Common myeloid progenitor, CD34-positive (primary cell): ENCODE measurements at regions not wholly inside any gene's neighbourhood (a gene's known extent, or its start where the extent isn't known, plus 50 kb on each side); places are given as distances from the start of the nearest gene placed in this dataset.

Source experiments
- CTCF ChIA-PET: fragments of 350-600 bp; sonication (Branson Sonifier 250); formaldehyde crosslinking; loops from one replicate; lab custom pipeline; 2021; ENCODE audit warnings: antibody characterized with exemption; lab: Charles Lee
- POLR2A ChIA-PET: fragments of 350-600 bp; sonication (Branson Sonifier 250); formaldehyde crosslinking; loops from one replicate; lab custom pipeline; 2021; ENCODE audit warnings: antibody characterized with exemption; lab: Charles Lee
- DNase-seq, 3 donors: peaks; one replicate each; pipeline versions ENCODE4 v3.0.0 to v3.0.0-alpha.2; 2013
- H3K27ac ChIP-seq, 2 experiments: 1 replicate in 1 of 2; 2 replicates in 1 of 2; pipeline ENCODE4 v1.7.0; 2013; ENCODE audit warnings: inconsistent platforms in 2 of 2, low read length in 2 of 2, mild to moderate bottlenecking in 2 of 2, low read depth in 1 of 2, moderate library complexity in 1 of 2; ENCODE audit not compliant: severe bottlenecking in 2 of 2, insufficient read depth in 1 of 2, poor library complexity in 1 of 2
- H3K27me3 ChIP-seq, 5 experiments: replicated peaks in 2 of 5; 1 replicate in 3 of 5; 2 replicates in 2 of 5; pipeline versions ENCODE4 v1.6.1 to v1.7.0; 2013; ENCODE audit warnings: low read length in 4 of 5, mild to moderate bottlenecking in 2 of 5, moderate library complexity in 2 of 5, inconsistent platforms in 1 of 5; ENCODE audit not compliant: insufficient read depth in 5 of 5, control insufficient read depth in 4 of 5
- H3K36me3 ChIP-seq, 4 experiments: 1 replicate in 2 of 4; 2 replicates in 2 of 4; pipeline versions ENCODE4 v1.6.1 to v1.7.0; 2013; ENCODE audit warnings: low read length in 3 of 4, control low read depth in 1 of 4, mild to moderate bottlenecking in 1 of 4; ENCODE audit not compliant: control insufficient read depth in 4 of 4, insufficient read depth in 4 of 4
- H3K4me1 ChIP-seq, 4 experiments: 1 replicate in 3 of 4; 2 replicates in 1 of 4; pipeline versions ENCODE4 v1.6.1 to v1.7.1; 2013; ENCODE audit warnings: low read length in 3 of 4, mild to moderate bottlenecking in 3 of 4, control low read depth in 1 of 4, inconsistent platforms in 1 of 4, moderate library complexity in 1 of 4; ENCODE audit not compliant: control insufficient read depth in 4 of 4, insufficient read depth in 4 of 4; ENCODE audit errors: control extremely low read depth in 1 of 4
- H3K4me3 ChIP-seq, 7 experiments: 1 replicate in 4 of 7; 2 replicates in 3 of 7; pipeline versions ENCODE4 v1.5.1 to v1.7.0; 2013; ENCODE audit warnings: mild to moderate bottlenecking in 7 of 7, low read length in 6 of 7, moderate library complexity in 6 of 7, inconsistent platforms in 2 of 7, low read depth in 2 of 7, control low read depth in 1 of 7; ENCODE audit not compliant: insufficient read depth in 4 of 7, control insufficient read depth in 1 of 7; ENCODE audit errors: extremely low read depth in 1 of 7
- H3K9me3 ChIP-seq, 5 experiments: 1 replicate in 4 of 5; 2 replicates in 1 of 5; pipeline versions ENCODE4 v1.6.1 to v1.7.1; 2013; ENCODE audit warnings: low read length in 4 of 5, mild to moderate bottlenecking in 2 of 5, inconsistent platforms in 1 of 5, low read depth in 1 of 5, moderate library complexity in 1 of 5; ENCODE audit not compliant: control insufficient read depth in 4 of 5, insufficient read depth in 2 of 5; ENCODE audit errors: control extremely low read depth in 1 of 5
- WGBS: methylation state at CpG from one replicate; pipeline ENCODE4 v1.1.5; 2013; ENCODE audit not compliant: insufficient coverage; 5-methylcytosine and 5-hydroxymethylcytosine counted together

DNA sequence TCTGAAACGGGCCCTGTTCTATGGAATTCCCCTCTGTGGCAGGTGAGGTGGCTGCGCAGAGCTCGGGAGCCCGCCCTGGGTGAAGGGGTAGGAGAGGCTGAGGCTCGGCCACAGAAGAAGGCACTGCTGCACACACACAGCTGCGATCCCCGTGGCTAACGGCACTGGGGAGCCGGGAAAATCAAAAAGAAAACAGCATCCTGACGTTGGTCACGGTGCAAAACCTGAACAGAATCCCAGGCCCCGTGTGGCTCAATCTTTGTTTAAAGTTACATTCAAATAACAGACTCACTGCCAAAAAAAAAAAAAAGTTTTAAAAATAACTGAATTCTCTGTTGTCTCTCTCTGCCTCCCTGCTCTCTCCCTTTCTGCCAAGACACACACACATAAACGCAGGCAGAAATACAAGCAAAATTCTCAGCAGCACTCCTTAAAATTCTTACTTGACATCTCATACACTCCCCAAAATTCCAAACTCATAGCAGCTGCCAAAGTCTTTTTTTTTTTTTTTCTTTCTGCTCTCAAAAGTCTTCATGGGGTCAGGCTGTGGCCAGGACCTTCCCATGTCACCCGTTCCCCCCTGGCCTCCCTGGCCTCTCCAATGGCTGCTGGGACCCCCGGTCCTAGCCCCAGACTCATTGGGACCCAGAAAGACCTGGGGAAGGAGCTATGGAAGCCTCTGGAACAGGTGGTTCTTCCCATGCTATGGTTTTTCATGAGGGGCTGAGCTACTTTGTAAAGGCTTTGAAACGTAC is 248.8 kb downstream of the TTLL2 start:
- Histone ChIP-seq H3K9me3 (no peaks in the 10 kb centered on the region), H3K36me3 (no peaks in the 10 kb centered on the region), H3K27ac (no peak overlapping the region), H3K4me1 (no peaks in the 10 kb centered on the region), H3K27me3 (peaks cover 0 to 13% (median 0%) of the 10 kb centered on the region in 5 experiments), H3K4me3 (no peak overlapping the region)
- POLR2A ChIA-PET, result no interaction called here
- CTCF ChIA-PET, result no interaction called here
- DNase-seq, result no peak
- 94% methylated on average over 12 of the region's 16 CpGs for WGBS

DNA sequence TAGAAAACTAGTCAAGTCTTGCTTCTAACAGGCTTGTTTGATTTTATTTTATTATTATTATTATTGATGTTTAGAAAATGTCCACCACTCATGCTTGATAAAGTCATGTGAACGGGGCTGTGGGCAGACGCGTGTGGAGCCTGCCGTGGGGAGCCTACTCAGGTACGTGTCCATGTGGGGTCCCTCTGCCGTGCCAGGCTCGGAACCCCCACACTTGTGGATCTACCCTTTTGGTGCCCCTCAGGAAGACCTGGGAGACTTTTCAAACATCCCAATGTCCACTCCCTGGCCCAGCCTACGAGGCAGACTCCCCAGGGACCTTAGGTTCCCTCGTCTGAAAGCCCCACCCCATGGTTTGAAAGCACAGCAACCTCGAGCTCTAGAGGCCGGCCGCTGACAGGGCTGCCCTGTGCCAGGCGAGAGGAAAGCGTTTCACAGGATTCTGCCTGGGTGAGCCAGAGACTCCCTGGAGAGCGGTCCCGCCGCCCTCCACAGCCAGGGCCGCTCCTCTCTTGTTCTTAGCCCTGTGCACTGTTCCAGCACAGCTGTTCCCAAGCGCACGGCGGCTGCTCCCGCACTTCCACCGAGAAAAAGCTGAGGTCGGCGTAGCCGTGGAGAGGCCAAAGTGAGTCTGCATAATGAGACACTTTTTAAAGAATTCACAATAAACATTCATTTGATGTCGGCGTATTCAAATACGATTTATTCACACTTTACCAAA is 249.7 kb downstream of the TTLL2 start:
- no peak overlapping the region for H3K4me3 ChIP-seq
- ChIA-PET POLR2A (no interaction called here), CTCF (no interaction called here)
- H3K36me3 ChIP-seq, result no peaks in the 10 kb centered on the region
- no peaks in the 10 kb centered on the region for H3K4me1 ChIP-seq
- H3K27me3 ChIP-seq, result peaks cover 0 to 13% (median 0%) of the 10 kb centered on the region in 5 experiments
- no peak for DNase-seq
- no peaks in the 10 kb centered on the region for H3K9me3 ChIP-seq
- 96% methylated on average over 29 of the region's 29 CpGs for WGBS
- H3K27ac ChIP-seq, result no peak overlapping the region

- POLR2A ChIA-PET, result no interaction called here
- H3K9me3 ChIP-seq, result no peaks in the 10 kb centered on the region
- no peaks in the 10 kb centered on the region for H3K36me3 ChIP-seq
- WGBS, result 92% methylated on average over 14 of the region's 23 CpGs
- DNase-seq, result no peak
- H3K27me3 ChIP-seq, result peaks cover 0 to 13% (median 0%) of the 10 kb centered on the region in 5 experiments
- no peaks in the 10 kb centered on the region for H3K4me1 ChIP-seq
- no peak overlapping the region for H3K27ac ChIP-seq
- no peak overlapping the region for H3K4me3 ChIP-seq
- CTCF ChIA-PET, result no interaction called here
These were observed 250.3 kb downstream of the TTLL2 start for GRCh38 chr6:167575158-167575696.

DNA sequence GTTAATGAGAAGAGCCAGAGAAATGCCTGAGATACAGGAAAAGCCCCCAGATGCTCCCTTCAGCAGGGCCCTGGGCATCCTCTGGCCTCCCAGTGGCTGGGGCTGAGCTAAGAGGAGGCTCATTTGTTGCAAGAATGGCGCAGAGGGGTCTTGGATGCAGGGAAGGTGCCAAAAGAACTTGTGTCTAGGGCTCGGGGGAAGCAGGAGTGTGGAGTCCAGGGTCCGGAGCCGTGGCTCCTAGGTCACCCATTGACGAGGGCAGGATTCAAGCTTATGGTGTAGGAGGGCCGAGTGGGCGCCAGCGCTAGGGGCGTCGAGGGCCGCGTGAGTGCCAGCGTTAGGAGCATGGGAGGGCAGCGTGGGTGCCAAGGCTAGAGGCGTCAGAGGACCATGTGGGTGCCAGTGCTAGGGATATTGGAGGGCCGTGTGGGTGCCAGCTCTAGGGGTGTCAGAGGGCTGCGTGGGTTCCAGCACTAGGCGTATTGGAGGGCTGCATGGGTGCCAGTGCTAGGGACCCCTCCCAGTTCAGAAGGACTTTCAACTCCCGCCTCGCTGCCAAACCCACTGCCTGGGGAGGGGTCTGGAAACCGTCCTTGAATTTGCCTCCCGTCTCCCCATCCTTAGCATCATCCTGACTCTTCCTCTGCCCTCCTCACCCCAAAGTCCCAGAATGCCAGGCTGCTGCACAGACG is 250.5 kb upstream of the AFDN start:
- Histone ChIP-seq H3K4me3 (no peak overlapping the region), H3K27me3 (peaks cover 0 to 13% (median 0%) of the 10 kb centered on the region in 5 experiments), H3K4me1 (no peaks in the 10 kb centered on the region), H3K36me3 (no peaks in the 10 kb centered on the region), H3K9me3 (no peaks in the 10 kb centered on the region), H3K27ac (no peak overlapping the region)
- CTCF ChIA-PET, result no interaction called here
- POLR2A ChIA-PET, result no interaction called here
- 91% methylated on average over 21 of the region's 23 CpGs for WGBS
- no peak for DNase-seq

GRCh38 chr6:167576828-167577503 is 249.7 kb upstream of the AFDN start:
- H3K9me3 ChIP-seq, result peaks cover 0 to 4% (median 0%) of the 10 kb centered on the region in 5 experiments
- H3K27me3 ChIP-seq, result peaks cover 0 to 13% (median 0%) of the 10 kb centered on the region in 5 experiments
- ChIA-PET POLR2A (no interaction called here), CTCF (no interaction called here)
- H3K27ac ChIP-seq, result no peak overlapping the region
- WGBS, result 94% methylated on average over 18 of the region's 21 CpGs
- H3K4me1 ChIP-seq, result no peaks in the 10 kb centered on the region
- no peak overlapping the region for H3K4me3 ChIP-seq
- DNase-seq, result no peak
- H3K36me3 ChIP-seq, result no peaks in the 10 kb centered on the region

- no peaks in the 10 kb centered on the region for H3K36me3 ChIP-seq
- ChIA-PET POLR2A (no interaction called here), CTCF (interaction anchor here (1.7 kb wide), 1 partner anchor 9 kb away, joined by 4 read pairs; no protein-coding TSS in a partner anchor)
- H3K27me3 ChIP-seq, result peaks cover 0 to 10% (median 0%) of the 10 kb centered on the region in 5 experiments
- H3K9me3 ChIP-seq, result peaks cover 0 to 6% (median 2%) of the 10 kb centered on the region in 5 experiments
- 78% methylated on average over 12 of the region's 13 CpGs for WGBS
- no peak for DNase-seq
- H3K4me1 ChIP-seq, result no peaks in the 10 kb centered on the region
- no peak overlapping the region for H3K4me3 ChIP-seq
- no peak overlapping the region for H3K27ac ChIP-seq
These were observed 248.8 kb upstream of the AFDN start for GRCh38 chr6:167577891-167578361.
